Caco-2 (cell line): ENCODE measurements at regions not wholly inside any gene's neighbourhood (a gene's known extent, or its start where the extent isn't known, plus 50 kb on each side); places are given as distances from the start of the nearest gene placed in this dataset.

Experiments
- BruUV-seq: library from RNA; stranded (reverse); fragments of 400-500 nt; replicated peaks from 2 replicates; lab custom pipeline; 2021; lab: Mats Ljungman, UMichigan
- CTCF ChIA-PET: fragments of 300-600 bp; sonication (Branson Sonifier 250); formaldehyde crosslinking; loops from one replicate; lab custom pipeline; 2022; ENCODE audit warnings: antibody characterized with exemption; lab: Charles Lee
- POLR2A ChIA-PET: fragments of 300-600 bp; sonication (Branson Sonifier 250); formaldehyde crosslinking; loops from one replicate; lab custom pipeline; 2022; ENCODE audit warnings: antibody characterized with exemption; lab: Charles Lee
- DNase-seq, 2 experiments: peaks; one replicate each; pipeline versions ENCODE4 v3.0.0 to v3.0.0-alpha.2; 2020 to 2022
- H3K27me3 ChIP-seq: replicated peaks from 2 replicates; pipeline ENCODE4 v1.6.0; 2011; ENCODE audit warnings: low read length; ENCODE audit not compliant: control insufficient read depth, insufficient read depth
- H3K36me3 ChIP-seq: 2 replicates; pipeline ENCODE4 v1.5.1; 2011; ENCODE audit warnings: low read length; ENCODE audit not compliant: control insufficient read depth, insufficient read depth
- H3K4me1 ChIP-seq: fragments of 250-450 bp; sonication (Bioruptor Pico); 2 replicates; pipeline ENCODE4 v1.5.1; 2020; ENCODE audit warnings: mild to moderate bottlenecking
- H3K4me3 ChIP-seq: 2 replicates; pipeline ENCODE4 v1.5.1; 2011; ENCODE audit warnings: low read depth, mild to moderate bottlenecking, control low read depth, low read length
- H3K9me3 ChIP-seq: fragments of 250-450 bp; sonication (Bioruptor Pico); 2 replicates; pipeline ENCODE4 v1.5.1; 2020; ENCODE audit warnings: mild to moderate bottlenecking, moderate library complexity
- H3K27ac Mint-ChIP-seq: one replicate; pipeline ENCODE4 v1.8.0; 2022; ENCODE audit warnings: mixed read lengths; ENCODE audit not compliant: unreplicated experiment
- H3K27me3 Mint-ChIP-seq: one replicate; pipeline ENCODE4 v1.8.0; 2022; ENCODE audit warnings: mixed read lengths; ENCODE audit not compliant: insufficient read depth, unreplicated experiment
- H3K36me3 Mint-ChIP-seq: one replicate; pipeline ENCODE4 v1.8.0; 2022; ENCODE audit warnings: mild to moderate bottlenecking, mixed read lengths; ENCODE audit not compliant: insufficient read depth, unreplicated experiment
- H3K4me1 Mint-ChIP-seq: one replicate; pipeline ENCODE4 v1.8.0; 2022; ENCODE audit warnings: low read depth, mixed read lengths; ENCODE audit not compliant: unreplicated experiment
- H3K4me3 Mint-ChIP-seq: one replicate; pipeline ENCODE4 v1.8.0; 2022; ENCODE audit warnings: mild to moderate bottlenecking, moderate library complexity, mixed read lengths; ENCODE audit not compliant: unreplicated experiment
- H3K9me3 Mint-ChIP-seq: one replicate; pipeline ENCODE4 v1.8.0; 2022; ENCODE audit warnings: mixed read lengths; ENCODE audit not compliant: unreplicated experiment
- intact Hi-C: fragments of 100-400 bp; cut with micrococcal nuclease; formaldehyde crosslinking; loops from one replicate; pipeline ENCODE4 v1.10.0; 2022; ENCODE audit not compliant: unreplicated experiment
- TF ChIP-seq, protein P1 (sequence below), 2 experiments: fragments of 200-600 bp in 1 of 2; IDR thresholded peaks; 1 replicate in 1 of 2; 2 replicates in 1 of 2; pipeline versions ENCODE4 v1.5.1 to v1.8.0; 2011 to 2022; ENCODE audit warnings: antibody characterized with exemption in 1 of 2, control low read depth in 1 of 2, inconsistent platforms in 1 of 2, low read depth in 1 of 2, low read length in 1 of 2, mild to moderate bottlenecking in 1 of 2, moderate library complexity in 1 of 2; ENCODE audit not compliant: insufficient read depth in 1 of 2, severe bottlenecking in 1 of 2, unreplicated experiment in 1 of 2

DNA sequence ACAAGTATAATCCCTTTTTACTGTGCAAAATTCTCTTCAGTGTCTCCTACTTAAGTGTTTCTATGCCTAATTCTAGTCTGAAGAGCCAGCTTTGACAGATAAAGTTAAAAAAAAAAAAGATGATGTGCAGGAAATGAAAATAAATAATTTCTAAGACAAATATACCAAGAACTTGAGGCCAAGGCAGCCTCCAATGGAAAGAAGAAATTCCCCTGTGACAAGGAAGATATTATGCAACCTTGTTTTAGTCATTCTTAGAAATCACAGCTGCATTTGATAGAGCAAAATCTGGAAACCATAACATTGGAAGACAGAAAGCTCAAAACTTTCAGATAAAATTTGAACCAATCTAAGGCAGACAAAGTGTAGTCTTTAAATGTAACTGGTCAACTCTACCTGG, 375.9 kb upstream of the TLE4 start:
- no peaks in the 10 kb centered on the region for H3K27me3 Mint-ChIP-seq
- TF ChIP-seq, protein P1, sequence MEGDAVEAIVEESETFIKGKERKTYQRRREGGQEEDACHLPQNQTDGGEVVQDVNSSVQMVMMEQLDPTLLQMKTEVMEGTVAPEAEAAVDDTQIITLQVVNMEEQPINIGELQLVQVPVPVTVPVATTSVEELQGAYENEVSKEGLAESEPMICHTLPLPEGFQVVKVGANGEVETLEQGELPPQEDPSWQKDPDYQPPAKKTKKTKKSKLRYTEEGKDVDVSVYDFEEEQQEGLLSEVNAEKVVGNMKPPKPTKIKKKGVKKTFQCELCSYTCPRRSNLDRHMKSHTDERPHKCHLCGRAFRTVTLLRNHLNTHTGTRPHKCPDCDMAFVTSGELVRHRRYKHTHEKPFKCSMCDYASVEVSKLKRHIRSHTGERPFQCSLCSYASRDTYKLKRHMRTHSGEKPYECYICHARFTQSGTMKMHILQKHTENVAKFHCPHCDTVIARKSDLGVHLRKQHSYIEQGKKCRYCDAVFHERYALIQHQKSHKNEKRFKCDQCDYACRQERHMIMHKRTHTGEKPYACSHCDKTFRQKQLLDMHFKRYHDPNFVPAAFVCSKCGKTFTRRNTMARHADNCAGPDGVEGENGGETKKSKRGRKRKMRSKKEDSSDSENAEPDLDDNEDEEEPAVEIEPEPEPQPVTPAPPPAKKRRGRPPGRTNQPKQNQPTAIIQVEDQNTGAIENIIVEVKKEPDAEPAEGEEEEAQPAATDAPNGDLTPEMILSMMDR (IDR thresholded peaks at IDR 0.05; ENCODE audit: insufficient read depth in 1 of 2, low read depth in 1 of 2, low read length in 1 of 2, severe bottlenecking in 1 of 2, unreplicated experiment in 1 of 2), result no peak
- POLR2A ChIA-PET, result no interaction called here
- H3K9me3 Mint-ChIP-seq, result no peaks in the 10 kb centered on the region
- H3K4me1 Mint-ChIP-seq, result no peaks in the 10 kb centered on the region
- no TSS peak for BruUV-seq
- H3K27ac Mint-ChIP-seq, result no peak overlapping the region
- Histone ChIP-seq H3K4me3 (no peak overlapping the region), H3K9me3 (no peaks in the 10 kb centered on the region), H3K27me3 (no peaks in the 10 kb centered on the region), H3K4me1 (no peaks in the 10 kb centered on the region), H3K36me3 (no peaks in the 10 kb centered on the region)
- intact Hi-C loops, result no loop called here
- DNase-seq, result no peak
- no peaks in the 10 kb centered on the region for H3K36me3 Mint-ChIP-seq
- no peak overlapping the region for H3K4me3 Mint-ChIP-seq
- CTCF ChIA-PET, result no interaction called here

DNA sequence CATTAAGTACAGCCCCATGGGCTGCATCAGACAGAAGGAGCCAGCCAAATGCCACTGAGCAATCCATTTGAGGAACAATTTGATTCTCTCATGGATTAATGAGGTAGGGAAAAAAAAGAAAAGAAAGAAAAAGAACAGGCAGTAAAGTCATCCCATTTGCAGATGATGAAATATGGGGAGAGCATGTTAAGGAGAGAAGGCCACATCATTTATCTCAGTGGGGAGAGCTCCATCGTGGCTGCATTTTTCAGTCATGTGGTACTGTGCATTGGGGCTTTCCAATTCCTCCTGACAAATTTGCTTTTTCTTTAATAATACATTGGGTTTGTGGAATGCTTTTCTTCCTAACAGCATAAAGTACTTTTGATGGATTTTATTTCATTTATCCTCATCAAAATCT, 375.2 kb upstream of the TLE4 start:
- H3K36me3 Mint-ChIP-seq, result no peaks in the 10 kb centered on the region
- no peak overlapping the region for H3K4me3 Mint-ChIP-seq

DNA sequence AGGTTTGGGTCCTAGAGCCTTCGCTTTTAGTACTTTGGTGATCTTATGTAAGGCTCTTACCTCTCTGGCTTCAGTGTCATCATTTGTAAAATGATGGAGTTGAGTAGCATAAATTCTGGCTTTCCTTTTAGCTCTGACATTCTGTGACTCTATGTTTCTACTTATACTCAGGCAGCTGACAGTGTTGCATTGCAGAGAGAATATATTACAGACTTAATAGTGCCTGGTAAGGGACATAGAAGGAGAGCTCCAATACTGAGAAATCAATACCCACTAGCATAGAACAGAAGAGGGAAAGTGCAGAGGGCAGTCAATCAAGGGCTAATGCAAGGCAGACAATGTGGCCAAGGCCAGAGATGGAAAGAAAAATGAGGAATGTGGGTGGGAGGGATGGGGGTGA, 371.4 kb upstream of the TLE4 start:
- ChIA-PET CTCF (no interaction called here), POLR2A (no interaction called here)
- Histone ChIP-seq H3K9me3 (no peaks in the 10 kb centered on the region), H3K4me1 (no peaks in the 10 kb centered on the region), H3K4me3 (no peak overlapping the region), H3K36me3 (no peaks in the 10 kb centered on the region), H3K27me3 (no peaks in the 10 kb centered on the region)
- no peaks in the 10 kb centered on the region for H3K36me3 Mint-ChIP-seq
- H3K9me3 Mint-ChIP-seq, result no peaks in the 10 kb centered on the region
- H3K4me1 Mint-ChIP-seq, result no peaks in the 10 kb centered on the region
- no peak for DNase-seq
- intact Hi-C loops, result no loop called here
- BruUV-seq, result no TSS peak
- no peak overlapping the region for H3K27ac Mint-ChIP-seq
- H3K4me3 Mint-ChIP-seq, result no peak overlapping the region
- no peaks in the 10 kb centered on the region for H3K27me3 Mint-ChIP-seq
- TF ChIP-seq, protein P1 (IDR thresholded peaks at IDR 0.05; ENCODE audit: insufficient read depth in 1 of 2, low read depth in 1 of 2, low read length in 1 of 2, severe bottlenecking in 1 of 2, unreplicated experiment in 1 of 2), result no peak

More for the DNA sequence above, 375.2 kb upstream of the TLE4 start:
- CTCF ChIA-PET, result no interaction called here
- POLR2A ChIA-PET, result no interaction called here
- TF ChIP-seq, protein P1 (IDR thresholded peaks at IDR 0.05; ENCODE audit: insufficient read depth in 1 of 2, low read depth in 1 of 2, low read length in 1 of 2, severe bottlenecking in 1 of 2, unreplicated experiment in 1 of 2), result no peak
- no peak overlapping the region for H3K27ac Mint-ChIP-seq
- no peak for DNase-seq
- intact Hi-C loops, result no loop called here
- Histone ChIP-seq H3K36me3 (no peaks in the 10 kb centered on the region), H3K4me3 (no peak overlapping the region), H3K4me1 (no peaks in the 10 kb centered on the region), H3K27me3 (no peaks in the 10 kb centered on the region), H3K9me3 (no peaks in the 10 kb centered on the region)
- H3K4me1 Mint-ChIP-seq, result no peaks in the 10 kb centered on the region
- H3K27me3 Mint-ChIP-seq, result no peaks in the 10 kb centered on the region
- H3K9me3 Mint-ChIP-seq, result no peaks in the 10 kb centered on the region
- BruUV-seq, result no TSS peak
